Vagina (tissue), 2 donors: ENCODE measurements at regions not wholly inside any gene's neighbourhood (a gene's known extent, or its start where the extent isn't known, plus 50 kb on each side); places are given as distances from the start of the nearest gene placed in this dataset.

Source experiments
- DNase-seq, 2 donors: peaks; one replicate each; pipeline ENCODE4 v3.0.0-alpha.2; 2017; ENCODE audit errors: extremely low spot score in 2 of 2
- H3K27ac ChIP-seq: fragments of 200-600 bp; sonication (generic); one replicate; pipeline ENCODE4 v1.5.1; 2019
- H3K27me3 ChIP-seq: fragments of 200-600 bp; sonication (generic); one replicate; pipeline ENCODE4 v1.5.1; 2019
- H3K36me3 ChIP-seq, 2 donors: fragments of 200-600 bp; sonication (generic); one replicate each; pipeline ENCODE4 v1.5.1; 2017 to 2019
- H3K4me1 ChIP-seq: fragments of 200-600 bp; sonication (generic); one replicate; pipeline ENCODE4 v1.5.1; 2019
- H3K4me3 ChIP-seq, 2 donors: fragments of 200-600 bp; sonication (generic); 1 replicate in 1 of 2; 2 replicates in 1 of 2; pipeline ENCODE4 v1.5.1; 2016 to 2019
- H3K9me3 ChIP-seq: fragments of 200-600 bp; sonication (generic); one replicate; pipeline ENCODE4 v1.5.1; 2019
- CTCF ChIP-seq, 3 experiments: fragments of 450-650 bp in 2 of 3; fragments of 200-600 bp in 1 of 3; sonication (generic) in 1 of 3; IDR thresholded peaks; one replicate each; pipeline ENCODE4 v1.5.1; 2017 to 2019; ENCODE audit warnings: antibody characterized with exemption in 3 of 3, mild to moderate bottlenecking in 2 of 3, moderate library complexity in 2 of 3
- POLR2A ChIP-seq, 2 donors: fragments of 450-650 bp; IDR thresholded peaks; one replicate each; pipeline ENCODE4 v1.6.1; 2017; ENCODE audit warnings: antibody characterized with exemption in 2 of 2, mild to moderate bottlenecking in 2 of 2, moderate library complexity in 2 of 2
- POLR2AphosphoS5 ChIP-seq, 2 donors: sonication (generic); formaldehyde crosslinking; IDR thresholded peaks; one replicate each; pipeline ENCODE4 v1.9.0; 2017; ENCODE audit warnings: antibody characterized with exemption in 2 of 2, mild to moderate bottlenecking in 2 of 2, low read depth in 1 of 2; ENCODE audit not compliant: insufficient read depth in 1 of 2
- intact Hi-C: fragments of 100-400 bp; cut with DNase I; formaldehyde crosslinking; loops from one replicate; pipeline ENCODE4 v1.15.1; 2023

DNA sequence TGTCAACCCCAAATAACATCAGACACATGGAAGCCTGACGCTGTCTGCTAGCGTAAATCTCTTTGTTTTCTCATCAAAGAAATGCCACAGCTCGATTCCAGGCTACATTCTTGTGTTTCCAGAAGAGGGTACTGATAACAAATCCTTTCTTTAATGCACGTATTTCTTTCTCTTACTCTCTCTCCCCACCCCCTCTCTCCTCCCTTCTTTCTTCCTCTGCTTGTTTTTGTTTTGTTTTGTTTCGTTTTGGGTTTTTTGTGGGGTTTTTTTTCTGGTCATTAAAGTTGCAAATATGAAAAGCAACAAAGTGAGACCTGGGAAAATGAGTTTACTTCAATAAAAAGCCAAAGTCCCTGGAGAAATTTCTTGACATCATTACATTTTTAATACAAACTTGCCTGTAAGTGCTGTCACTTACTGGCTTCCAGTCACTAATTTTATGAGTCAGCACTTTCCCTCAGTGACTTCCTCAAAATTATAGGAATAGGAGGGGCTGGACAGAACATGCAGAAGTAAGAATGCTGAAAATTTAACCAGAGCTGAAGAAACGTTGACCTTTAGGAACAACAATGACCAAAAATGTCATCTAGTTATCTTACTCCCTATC is 106.7 kb upstream of the NABP1 start:
- H3K36me3 ChIP-seq, result no peaks in the 10 kb centered on the region
- intact Hi-C loops, result no loop called here
- peak overlapping the region in 1 of 2 donors; percentile 9 for H3K4me3 ChIP-seq
- TF ChIP-seq POLR2A (IDR thresholded peaks at IDR 0.05) (no peak), POLR2AphosphoS5 (IDR thresholded peaks at IDR 0.05; ENCODE audit: insufficient read depth in 1 of 2, low read depth in 1 of 2) (peak in 1 of 2 donors; percentile 14)
- H3K9me3 ChIP-seq, result no peaks in the 10 kb centered on the region
- no peak overlapping the region for H3K27ac ChIP-seq
- peaks cover 13% of the 10 kb centered on the region for H3K4me1 ChIP-seq
- H3K27me3 ChIP-seq, result no peaks in the 10 kb centered on the region
- no peak for DNase-seq

GRCh38 chr2:191572319-191572718 is 105.6 kb upstream of the NABP1 start:
- no peak overlapping the region for H3K4me3 ChIP-seq
- H3K27me3 ChIP-seq, result no peaks in the 10 kb centered on the region
- TF ChIP-seq CTCF (IDR thresholded peaks at IDR 0.05) (no peak), POLR2AphosphoS5 (IDR thresholded peaks at IDR 0.05; ENCODE audit: insufficient read depth in 1 of 2, low read depth in 1 of 2) (no peak), POLR2A (IDR thresholded peaks at IDR 0.05) (no peak)
- no peaks in the 10 kb centered on the region for H3K9me3 ChIP-seq
- no peaks in the 10 kb centered on the region for H3K36me3 ChIP-seq
- intact Hi-C loops, result no loop called here
- DNase-seq, result no peak
- H3K27ac ChIP-seq, result no peak overlapping the region
- peaks cover 13% of the 10 kb centered on the region for H3K4me1 ChIP-seq

- no peaks in the 10 kb centered on the region for H3K27me3 ChIP-seq
- TF ChIP-seq POLR2A (IDR thresholded peaks at IDR 0.05), result no peak
- no peak for TF ChIP-seq CTCF (IDR thresholded peaks at IDR 0.05)
- no peak for TF ChIP-seq POLR2AphosphoS5 (IDR thresholded peaks at IDR 0.05; ENCODE audit: insufficient read depth in 1 of 2, low read depth in 1 of 2)
- H3K9me3 ChIP-seq, result no peaks in the 10 kb centered on the region
- H3K4me3 ChIP-seq, result no peak overlapping the region
- H3K36me3 ChIP-seq, result no peaks in the 10 kb centered on the region
- no peak overlapping the region for H3K27ac ChIP-seq
- no peak for DNase-seq
- peaks cover 13% of the 10 kb centered on the region for H3K4me1 ChIP-seq
- intact Hi-C loops, result no loop called here
These were observed 104.7 kb upstream of the NABP1 start for GRCh38 chr2:191573216-191573615.

DNA sequence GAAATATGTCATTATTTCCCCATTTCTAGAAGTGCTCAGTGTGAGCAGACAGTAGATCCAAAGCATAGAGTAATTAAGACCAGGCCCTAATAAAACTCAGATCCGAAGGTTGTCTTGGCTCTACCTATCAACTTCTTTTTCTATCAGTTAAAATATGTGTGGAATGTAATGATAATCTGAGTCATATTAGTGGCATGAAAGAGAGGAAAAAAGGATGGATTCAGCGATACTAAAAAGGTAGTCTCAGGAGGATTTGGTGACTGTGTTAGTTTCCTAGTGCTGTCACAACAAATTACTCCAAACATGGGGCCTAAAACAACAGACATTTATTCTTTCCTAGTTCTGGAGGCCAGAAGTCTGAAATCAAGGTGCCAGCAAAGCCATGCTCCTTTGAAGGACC is 103.7 kb upstream of the NABP1 start:
- DNase-seq, result no peak
- Histone ChIP-seq H3K4me1 (peaks cover 13% of the 10 kb centered on the region), H3K4me3 (no peak overlapping the region), H3K27me3 (no peaks in the 10 kb centered on the region), H3K9me3 (no peaks in the 10 kb centered on the region), H3K27ac (no peak overlapping the region), H3K36me3 (no peaks in the 10 kb centered on the region)
- intact Hi-C loops, result no loop called here
- no peak for TF ChIP-seq POLR2A (IDR thresholded peaks at IDR 0.05)
- TF ChIP-seq POLR2AphosphoS5 (IDR thresholded peaks at IDR 0.05; ENCODE audit: insufficient read depth in 1 of 2, low read depth in 1 of 2), result no peak
- no peak for TF ChIP-seq CTCF (IDR thresholded peaks at IDR 0.05)

- no peaks in the 10 kb centered on the region for H3K27me3 ChIP-seq
- no peaks in the 10 kb centered on the region for H3K4me1 ChIP-seq
- no peak overlapping the region for H3K27ac ChIP-seq
- H3K9me3 ChIP-seq, result no peaks in the 10 kb centered on the region
- DNase-seq, result no peak
- no peak overlapping the region for H3K4me3 ChIP-seq
- intact Hi-C loops, result no loop called here
- TF ChIP-seq POLR2A (IDR thresholded peaks at IDR 0.05), result no peak
- TF ChIP-seq POLR2AphosphoS5 (IDR thresholded peaks at IDR 0.05; ENCODE audit: insufficient read depth in 1 of 2, low read depth in 1 of 2), result no peak
- no peaks in the 10 kb centered on the region for H3K36me3 ChIP-seq
These were observed 100.3 kb upstream of the NABP1 start for GRCh38 chr2:191577605-191578004.

GRCh38 chr2:191578031-191578430 is 99.9 kb upstream of the NABP1 start:
- no peaks in the 10 kb centered on the region for H3K36me3 ChIP-seq
- TF ChIP-seq POLR2A (IDR thresholded peaks at IDR 0.05), result no peak
- H3K27ac ChIP-seq, result no peak overlapping the region
- no peaks in the 10 kb centered on the region for H3K9me3 ChIP-seq
- H3K4me1 ChIP-seq, result no peaks in the 10 kb centered on the region
- no peaks in the 10 kb centered on the region for H3K27me3 ChIP-seq
- H3K4me3 ChIP-seq, result no peak overlapping the region
- no peak for DNase-seq
- intact Hi-C loops, result no loop called here
